SKM-1 treated with dmso at 0.1 percent for 144 hours (cell line): ENCODE measurements at regions not wholly inside any gene's neighbourhood (a gene's known extent, or its start where the extent isn't known, plus 50 kb on each side); places are given as distances from the start of the nearest gene placed in this dataset.

Experiments
- DNase-seq: peaks from one replicate; lab custom pipeline; 2025; ENCODE audit not compliant: unreplicated experiment; lab: John Stamatoyannopoulos, UW

DNA sequence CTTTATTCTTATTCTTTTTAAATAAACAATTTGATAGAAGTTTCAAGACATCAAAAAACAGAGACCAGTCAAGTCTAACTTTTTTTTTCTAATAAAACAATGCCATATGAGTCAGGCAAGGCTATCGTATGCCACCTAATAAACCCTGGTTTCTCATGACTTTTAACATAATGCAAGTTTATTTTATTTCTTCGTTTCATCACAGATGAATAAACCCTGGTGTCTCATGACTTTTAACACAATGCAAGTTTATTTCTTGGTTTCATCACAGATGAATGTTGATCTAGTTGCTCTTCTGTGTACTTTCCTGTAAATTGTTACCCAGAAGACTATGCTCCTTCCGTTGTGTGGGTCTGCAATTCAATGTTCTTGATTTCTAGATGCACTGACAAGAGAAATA is 905.4 kb downstream of the ROBO2 start:
- DNase-seq, result no peak

DNA sequence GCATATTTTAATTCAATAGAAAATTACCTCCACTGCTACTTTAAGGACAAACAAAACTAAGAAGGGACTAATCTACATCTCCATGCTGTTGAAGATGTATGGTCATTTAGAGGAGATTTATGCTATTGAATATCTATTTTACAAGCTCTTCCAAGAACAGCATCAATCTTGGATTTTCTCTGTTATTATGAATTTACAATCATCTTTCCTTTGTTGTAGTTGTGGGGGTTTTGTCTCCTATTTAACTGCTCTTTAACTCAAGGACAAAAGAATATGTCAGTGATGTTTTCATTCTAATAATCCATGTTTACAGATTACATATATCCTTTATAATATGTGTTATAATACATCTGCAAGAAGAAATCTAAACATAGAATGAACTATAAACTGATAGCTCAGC is 907.8 kb downstream of the ROBO2 start:
- no peak for DNase-seq

DNA sequence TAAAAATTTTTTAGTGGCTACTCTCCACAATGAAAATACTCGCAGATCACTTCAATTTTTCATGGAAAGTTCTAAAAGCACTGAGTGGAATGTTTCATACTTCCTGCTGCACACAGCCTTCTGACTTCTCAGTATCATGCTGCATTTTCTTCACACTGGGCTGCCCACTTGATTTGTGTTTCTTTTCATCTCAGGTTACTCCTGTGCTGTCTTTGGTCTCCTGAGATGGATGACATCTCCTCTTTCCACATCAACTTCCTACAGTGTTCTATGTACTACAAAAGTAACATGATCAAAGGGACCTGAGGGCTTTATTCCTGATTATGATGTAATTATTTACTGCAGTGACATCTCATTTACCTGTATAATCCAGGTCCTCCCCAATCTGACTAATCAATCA is 927.7 kb downstream of the ROBO2 start:
- no peak for DNase-seq

DNA sequence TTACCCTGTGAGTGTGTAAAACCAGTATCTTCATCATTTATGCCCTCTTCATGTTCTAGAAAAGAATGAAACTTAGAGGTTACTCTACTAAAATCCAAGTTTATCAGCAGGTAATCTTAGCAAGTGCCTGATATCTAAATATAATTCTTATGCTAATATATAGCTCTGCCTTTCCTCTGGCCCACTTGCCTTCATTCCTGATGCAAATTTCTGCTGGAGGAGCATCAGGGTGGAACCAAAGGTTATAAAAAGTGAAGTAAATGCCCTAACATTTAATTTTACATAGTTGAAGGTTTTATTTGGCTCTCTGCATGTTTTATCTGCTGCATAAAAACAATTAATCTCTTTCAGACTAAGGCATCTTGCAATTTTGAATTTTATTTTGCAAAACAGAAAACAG is 936.2 kb downstream of the ROBO2 start:
- DNase-seq, result no peak

DNA sequence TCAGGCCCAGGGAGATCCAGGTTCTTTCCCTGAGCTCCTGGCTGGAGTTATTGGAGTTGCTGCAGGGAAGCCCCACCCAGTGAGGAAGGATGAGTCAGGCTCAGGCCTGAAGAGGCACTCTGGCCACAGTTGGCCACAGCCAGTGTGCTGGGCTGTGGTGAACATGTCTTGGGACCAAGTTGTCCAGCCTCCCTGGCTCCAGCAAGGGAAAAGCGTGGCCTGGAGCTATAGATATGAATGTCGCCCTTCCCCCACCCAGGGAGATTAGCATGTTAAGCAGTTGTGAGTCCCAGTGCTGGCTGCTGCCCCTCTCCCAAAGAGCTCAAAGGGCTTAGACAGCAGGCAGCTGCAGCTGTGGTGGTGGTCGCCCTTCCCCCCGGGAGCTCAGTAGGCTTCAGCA is 963.2 kb downstream of the ROBO2 start:
- no peak for DNase-seq

DNA sequence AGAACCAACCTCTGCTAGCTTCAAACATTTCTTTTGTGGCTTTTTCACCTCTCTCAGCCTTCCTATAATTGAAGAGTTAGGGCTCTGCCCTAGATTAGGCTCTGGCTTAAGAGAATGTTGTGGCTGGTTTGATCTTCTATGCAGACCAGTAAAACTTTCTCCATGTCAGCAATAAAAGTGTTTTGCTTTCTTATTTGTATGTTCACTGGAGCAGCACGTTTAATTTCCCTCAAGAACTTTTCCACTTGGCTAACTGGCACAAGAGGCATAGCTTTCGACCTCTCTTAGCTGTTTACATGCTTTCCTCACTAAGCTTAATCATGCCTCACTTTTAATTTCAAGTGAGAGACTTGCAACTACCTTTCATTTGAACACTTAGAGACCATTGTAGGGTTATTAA is 964.7 kb downstream of the ROBO2 start:
- DNase-seq, result no peak

DNA sequence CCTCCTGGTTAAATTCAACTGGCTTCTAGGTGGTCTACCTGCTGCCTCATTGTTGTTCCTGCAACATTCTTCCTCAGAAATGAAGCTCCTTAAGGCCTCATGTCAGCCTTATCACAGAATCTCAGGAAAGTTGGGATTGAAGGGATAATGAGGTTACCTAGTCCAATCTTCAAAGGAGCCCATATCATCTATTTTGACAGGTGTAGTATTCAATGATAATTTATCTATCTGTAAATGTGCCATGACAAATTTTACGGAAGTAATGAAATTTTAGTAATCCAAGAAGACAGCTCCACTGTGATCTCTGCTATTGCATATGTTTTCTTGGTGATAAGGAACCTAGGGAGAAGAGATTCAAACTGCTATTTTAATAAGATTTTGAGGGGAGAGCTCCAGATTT is 973.8 kb downstream of the ROBO2 start:
- DNase-seq, result no peak

DNA sequence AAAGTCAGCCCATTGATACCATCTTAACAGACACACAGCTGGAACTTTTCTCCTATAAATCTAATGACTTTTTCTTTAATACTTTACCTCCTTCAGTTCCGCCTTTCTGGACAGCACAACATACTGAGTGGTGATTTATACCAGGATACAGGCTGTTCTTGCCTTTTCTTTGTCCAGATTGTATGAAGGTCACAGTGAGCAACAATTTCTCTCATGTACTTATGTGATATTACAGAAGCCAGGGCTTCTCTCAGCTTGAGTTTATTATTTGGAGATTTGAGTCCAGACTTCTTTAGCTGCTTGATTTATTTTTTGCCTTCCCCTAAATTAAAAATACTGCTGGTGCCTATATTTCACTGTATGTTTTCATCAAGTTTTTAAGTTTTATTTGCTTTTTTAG is 976.0 kb downstream of the ROBO2 start:
- DNase-seq, result no peak

DNA sequence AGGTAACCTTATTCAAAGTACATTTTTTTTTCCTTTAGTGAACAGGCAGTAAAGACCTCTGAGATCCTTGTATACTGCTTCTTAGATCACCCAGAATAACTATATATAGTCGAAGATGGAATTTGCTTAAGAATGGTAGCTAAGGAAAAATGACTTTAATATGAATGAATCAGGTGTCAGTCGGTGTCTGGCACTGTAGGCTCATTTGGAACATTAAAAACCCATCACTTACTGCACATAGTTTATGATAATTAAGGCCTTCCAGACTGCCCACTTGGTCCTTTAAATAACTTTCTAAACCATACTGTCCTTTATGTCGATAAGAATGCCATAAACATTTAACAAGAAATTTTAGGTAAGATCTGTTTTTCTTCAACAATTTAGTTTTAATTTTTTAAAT is 981.8 kb downstream of the ROBO2 start:
- no peak for DNase-seq

DNA sequence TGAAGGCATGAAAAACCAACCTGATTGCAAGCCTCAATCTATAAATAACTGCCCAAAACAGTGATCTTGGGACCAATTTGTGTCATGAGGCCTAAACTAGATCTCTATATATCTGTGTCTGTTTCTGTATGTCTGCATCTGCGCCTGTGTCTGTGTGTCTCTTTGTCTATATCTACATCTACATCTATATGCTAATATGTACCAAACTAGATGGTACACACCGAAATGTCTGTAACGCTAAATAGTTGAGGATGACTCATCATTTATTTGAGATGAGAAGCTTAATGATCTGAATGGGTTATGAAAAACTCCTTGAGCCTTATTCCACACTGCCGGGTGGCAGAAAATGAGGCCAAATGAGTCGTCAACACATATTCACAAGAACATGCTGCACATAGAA is 982.3 kb downstream of the ROBO2 start:
- no peak for DNase-seq

DNA sequence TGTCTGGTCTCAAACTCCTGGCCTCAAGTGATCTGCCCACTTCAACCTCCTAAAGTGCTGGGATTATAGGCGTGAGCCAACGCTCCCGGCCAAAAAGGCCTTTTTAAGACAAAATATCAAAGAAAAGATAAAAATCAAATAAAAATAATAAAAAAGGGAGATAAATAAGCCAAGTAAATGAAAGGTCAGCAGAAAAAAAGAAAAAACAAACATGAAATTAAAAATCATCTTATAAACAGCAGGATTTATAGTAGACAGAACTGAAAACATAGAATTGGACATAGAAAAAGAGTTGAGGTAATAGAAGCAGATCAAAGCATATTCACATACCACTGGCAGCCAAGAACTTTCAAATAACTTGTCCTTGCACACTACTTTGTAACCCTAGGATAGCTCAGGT is 983.4 kb downstream of the ROBO2 start:
- no peak for DNase-seq

DNA sequence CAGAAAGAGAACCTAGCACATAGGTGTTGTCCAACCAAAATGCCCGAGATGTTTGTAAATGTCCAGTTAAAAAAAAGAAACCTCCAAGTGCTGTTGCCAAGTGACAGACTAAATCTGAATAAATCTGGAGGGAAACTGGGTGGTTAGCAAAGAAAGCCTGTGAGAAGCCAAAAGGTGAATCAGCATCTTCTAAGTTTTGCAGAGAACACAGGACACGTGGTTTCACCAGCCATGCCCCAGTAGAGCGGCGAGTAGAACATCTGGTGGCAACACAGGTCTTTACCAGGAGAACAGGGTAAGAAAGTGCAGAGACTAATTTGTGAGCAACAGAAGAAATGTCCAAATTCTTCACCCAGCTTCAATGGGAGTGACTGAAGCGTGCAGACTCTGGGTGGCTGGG is 986.0 kb downstream of the ROBO2 start:
- DNase-seq, result no peak

DNA sequence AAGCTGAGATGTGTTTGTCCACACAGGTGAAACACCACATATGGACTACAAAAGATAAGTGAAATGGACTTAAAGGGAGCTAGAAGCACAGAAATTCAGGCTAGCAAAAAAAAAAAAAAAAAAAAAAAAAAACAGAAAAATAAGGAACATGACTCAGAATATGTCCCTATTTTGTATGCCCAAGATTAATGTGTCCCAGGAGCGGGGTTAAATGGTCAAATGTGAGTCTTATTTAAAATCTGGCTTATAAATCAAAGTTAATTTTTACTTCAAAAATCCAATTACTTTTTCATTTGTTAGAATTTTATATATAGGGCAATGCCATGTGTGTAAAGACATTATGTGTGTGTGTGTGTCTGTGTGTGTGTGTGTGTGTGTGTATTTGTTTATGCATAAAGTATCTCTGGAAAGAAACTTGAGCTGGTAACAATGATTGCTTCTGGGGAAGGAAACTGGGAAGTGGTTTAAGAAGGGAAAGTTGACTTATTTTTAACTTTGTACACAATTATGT is 986.5 kb downstream of the ROBO2 start:
- DNase-seq, result no peak

DNA sequence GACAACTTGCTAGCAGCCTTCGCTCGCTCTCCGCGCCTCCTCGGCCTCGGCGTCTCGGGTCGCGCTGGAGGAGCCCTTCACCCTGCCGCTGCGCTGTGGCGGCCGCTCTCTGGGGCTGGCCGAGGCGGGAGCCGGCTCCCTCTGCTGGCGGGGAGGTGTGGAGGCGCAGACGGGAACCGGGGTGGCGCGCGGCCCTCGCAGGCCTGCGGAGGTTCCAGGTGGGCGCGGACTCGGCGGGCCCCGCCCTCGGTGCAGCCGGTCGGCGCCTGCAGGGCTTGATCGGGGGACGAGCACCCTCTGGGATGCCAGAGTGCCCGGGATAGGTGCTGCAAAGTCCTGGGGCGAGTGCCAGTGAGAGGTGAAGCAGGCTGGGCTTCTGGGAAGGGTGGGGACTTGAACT is 989.9 kb downstream of the ROBO2 start:
- no peak for DNase-seq

DNA sequence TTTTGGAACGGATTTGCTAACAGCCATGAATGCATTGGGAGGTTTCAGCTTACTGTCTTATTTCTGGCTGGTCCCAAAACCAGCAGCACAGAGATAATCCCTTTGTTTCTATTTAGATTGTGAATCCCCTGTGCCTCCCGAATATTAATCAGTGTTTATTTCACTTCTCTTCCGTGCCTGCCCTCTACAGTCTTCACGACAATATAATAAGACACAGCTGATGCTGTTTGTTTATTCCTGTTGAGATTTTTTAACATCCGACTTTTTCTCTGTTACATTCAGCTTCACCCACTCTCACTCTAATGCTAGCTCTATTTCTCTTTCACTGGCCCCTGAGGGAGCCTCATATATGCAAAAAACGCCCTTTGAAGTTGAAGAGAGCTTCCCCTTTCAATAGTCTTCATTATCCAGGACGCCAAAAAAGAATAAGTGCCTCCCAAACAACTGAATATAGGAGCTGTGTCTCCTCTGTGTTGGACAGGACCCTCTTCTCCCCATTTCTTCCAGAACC is 995.3 kb downstream of the ROBO2 start:
- no peak for DNase-seq

DNA sequence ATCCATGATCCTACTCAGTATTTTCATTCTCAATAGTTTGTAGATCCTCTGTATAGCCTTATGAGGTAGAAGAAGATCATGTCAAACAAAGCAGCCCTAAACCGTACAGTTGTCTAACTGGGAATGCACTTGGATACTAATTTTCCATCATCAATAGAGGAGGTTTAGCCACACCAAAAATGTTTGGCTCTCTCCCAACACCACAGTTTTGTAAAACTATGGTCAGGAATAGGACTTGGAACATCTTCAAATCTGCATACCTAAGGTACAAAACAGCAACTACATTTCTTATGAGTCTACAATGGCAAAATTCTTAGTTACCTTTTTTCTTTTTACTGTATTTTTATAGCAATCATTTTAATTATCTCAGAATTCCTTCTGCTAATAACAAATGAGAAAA is 1001.6 kb downstream of the ROBO2 start:
- DNase-seq, result no peak

DNA sequence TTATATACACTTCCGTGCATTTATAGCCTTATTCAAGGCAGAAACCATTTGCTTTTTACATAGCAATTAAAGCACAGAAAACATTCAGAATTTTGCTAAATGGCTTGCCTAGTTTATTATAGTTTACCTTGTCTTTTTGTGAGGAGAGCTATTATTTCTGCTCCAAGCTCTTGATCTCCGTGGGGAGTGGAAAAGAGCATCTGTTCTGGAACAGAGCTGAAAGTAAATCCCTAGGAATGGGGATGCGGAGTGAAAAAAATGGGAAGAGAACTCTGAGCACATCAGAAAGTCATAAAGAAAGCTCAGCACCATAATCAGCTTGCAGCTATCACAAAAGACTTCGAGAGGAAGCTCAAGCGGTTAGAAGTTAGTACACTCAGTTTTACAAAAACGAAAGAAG is 1006.7 kb downstream of the ROBO2 start:
- no peak for DNase-seq

DNA sequence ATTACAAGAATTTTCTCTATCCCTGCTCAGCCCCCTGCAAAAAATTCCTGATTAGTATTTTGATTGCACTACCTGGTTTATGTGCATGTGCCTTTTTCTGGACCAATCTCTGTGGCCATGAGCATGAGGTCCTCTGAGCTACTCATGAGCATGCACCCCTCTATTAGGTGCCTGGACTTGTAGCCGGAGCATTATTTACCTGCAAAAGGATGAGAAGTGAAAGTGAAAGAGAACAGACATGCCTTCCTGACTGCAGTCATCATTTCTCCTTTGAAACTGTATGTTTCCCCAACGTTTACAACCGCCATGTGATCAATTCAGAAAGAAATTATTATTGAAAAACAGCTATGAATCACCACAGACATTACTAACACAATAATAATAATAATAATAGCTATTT is 1008.8 kb downstream of the ROBO2 start:
- DNase-seq, result no peak

DNA sequence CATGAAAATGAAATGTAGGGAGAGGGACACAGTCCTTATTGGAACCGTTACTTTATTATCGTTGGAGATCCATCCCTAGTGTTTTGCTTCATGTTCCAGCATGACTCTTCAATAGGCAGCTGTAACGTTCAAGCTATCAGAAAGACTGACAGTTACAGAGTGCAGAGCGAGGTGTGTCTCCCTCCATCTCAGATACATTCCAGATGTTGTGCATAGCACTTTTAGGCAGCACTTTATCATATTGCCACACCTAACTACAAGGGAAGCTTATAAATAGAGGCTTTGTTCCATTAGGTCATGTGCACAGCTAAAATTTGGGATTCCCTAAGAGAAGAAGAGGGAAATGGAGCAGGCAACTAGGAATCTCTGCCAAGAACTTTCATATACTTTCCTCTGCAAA is 1009.6 kb downstream of the ROBO2 start:
- no peak for DNase-seq

DNA sequence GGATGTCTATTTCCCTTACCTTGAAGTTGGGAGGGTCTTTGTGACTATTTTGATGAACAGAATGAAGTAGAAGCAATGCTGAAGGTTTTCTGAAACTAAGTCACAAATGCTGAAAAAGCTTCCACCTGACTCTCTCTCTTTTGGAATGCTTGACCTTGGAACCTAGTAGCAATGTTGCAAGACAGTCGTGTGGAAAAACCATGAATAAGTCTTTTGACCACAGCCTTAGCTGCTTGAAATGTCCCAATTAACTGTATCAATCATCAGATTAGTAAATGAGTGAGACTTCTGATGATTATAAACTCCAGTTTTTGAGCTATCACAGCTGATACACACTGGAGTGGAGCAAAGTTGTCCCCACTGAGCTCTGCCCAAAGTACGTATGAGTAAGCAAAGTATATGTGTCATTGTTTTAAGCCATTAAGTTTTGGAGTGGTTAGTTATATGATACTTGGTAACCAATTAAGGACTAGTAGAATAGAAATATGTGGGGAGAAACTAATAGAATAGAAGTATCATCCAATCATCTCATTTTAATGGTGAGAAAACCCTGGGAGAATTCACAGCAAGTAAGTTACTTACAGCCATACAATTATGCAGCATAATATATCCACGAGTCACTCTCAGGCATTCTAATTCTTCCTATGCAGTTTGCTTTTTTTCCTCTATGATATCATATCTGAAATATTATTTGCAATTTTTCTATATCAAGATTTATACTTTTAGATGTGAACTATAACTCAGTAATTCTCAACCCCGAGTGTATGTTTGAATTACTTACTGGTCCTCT is 1010.6 kb downstream of the ROBO2 start:
- DNase-seq, result no peak

DNA sequence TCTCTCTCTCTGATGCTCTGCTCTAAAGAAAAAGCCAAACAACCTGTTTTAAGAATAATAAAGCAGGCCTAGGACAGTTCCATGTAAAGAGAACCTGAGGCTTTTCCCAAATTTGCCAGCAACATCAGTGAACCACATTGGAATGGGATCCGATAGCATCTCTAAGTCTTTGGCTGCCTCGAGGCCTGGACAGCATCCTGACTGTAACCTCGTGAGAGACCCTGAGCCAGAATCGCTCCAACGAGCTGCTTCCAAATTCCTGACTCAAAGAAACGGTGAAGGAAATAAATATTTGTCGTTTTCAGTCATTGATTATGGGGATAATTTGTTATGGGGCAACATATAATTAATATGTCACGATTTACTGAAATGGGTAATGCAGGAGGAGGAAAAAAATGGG is 1012.8 kb downstream of the ROBO2 start:
- DNase-seq, result no peak

DNA sequence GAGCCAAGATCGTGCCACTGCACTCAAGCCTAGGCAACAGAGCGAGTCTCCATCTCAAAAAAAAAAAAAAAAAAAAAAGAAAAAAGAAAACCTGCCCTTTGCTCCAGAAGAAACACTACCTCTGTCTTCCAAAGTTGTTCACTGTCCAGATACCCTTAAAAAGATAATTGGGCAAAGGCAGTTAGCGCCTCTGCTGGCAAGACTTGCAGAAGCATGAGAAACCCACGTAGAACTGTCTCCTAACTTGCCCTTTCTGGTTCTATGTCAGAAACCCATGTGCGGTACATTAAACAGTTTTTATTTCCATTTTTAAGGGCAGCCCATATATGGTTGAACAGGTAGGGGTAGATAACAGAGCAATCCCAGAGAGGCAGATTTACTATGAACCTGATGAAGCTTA is 1026.4 kb downstream of the ROBO2 start:
- no peak for DNase-seq

DNA sequence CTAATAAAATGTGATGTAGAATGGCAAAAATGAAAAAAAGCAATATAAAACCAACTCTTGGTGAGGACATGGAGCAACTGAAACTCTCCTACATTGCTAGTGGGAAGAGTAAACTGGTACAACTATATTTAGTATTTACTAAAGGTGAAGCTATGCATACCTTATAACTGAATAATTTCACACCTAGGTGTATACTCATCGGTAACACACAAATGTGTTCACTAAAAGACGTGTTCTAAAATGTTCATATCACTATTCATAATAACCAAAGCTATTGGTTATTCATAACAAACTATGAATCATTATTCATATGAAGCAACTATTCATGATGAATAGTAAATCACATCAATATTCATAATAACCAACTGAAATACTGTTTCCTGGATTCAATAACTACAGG is 1030.3 kb downstream of the ROBO2 start:
- DNase-seq, result no peak
